MCF 10A (cell line): ENCODE measurements at regions not wholly inside any gene's neighbourhood (a gene's known extent, or its start where the extent isn't known, plus 50 kb on each side); places are given as distances from the start of the nearest gene placed in this dataset.

ENCODE experiments used
- BruUV-seq: library from RNA; stranded (reverse); fragments of 400-500 nt; replicated peaks from 2 replicates; lab custom pipeline; 2021; lab: Mats Ljungman, UMichigan
- CTCF ChIA-PET: fragments of 300-600 bp; sonication (Branson Sonifier 250); formaldehyde crosslinking; extraction: SDS; loops from one replicate; lab custom pipeline; 2021; ENCODE audit warnings: antibody characterized with exemption, inconsistent platforms; lab: Yijun Ruan, JAX
- POLR2A ChIA-PET: fragments of 300-600, 350-650 bp; sonication (Branson Sonifier 250); formaldehyde crosslinking; extraction: SDS; loops from one replicate; lab custom pipeline; 2020; ENCODE audit warnings: antibody characterized with exemption, inconsistent platforms; lab: Yijun Ruan, JAX
- DNase-seq: peaks from one replicate; pipeline ENCODE4 v3.0.0-alpha.2; 2018; ENCODE audit not compliant: unreplicated experiment
- H3K27ac Mint-ChIP-seq: one replicate; pipeline ENCODE4 v1.8.0; 2022; ENCODE audit warnings: mild to moderate bottlenecking, low read depth, mixed read lengths; ENCODE audit not compliant: unreplicated experiment
- H3K27me3 Mint-ChIP-seq: one replicate; pipeline ENCODE4 v1.8.0; 2022; ENCODE audit warnings: mixed read lengths; ENCODE audit not compliant: insufficient read depth, unreplicated experiment
- H3K36me3 Mint-ChIP-seq: one replicate; pipeline ENCODE4 v1.8.0; 2022; ENCODE audit warnings: mild to moderate bottlenecking, moderate library complexity, mixed read lengths; ENCODE audit not compliant: insufficient read depth, unreplicated experiment
- H3K4me1 Mint-ChIP-seq: one replicate; pipeline ENCODE4 v1.8.0; 2022; ENCODE audit warnings: mixed read lengths; ENCODE audit not compliant: insufficient read depth, unreplicated experiment
- H3K4me3 Mint-ChIP-seq: one replicate; pipeline ENCODE4 v1.8.0; 2022; ENCODE audit warnings: mild to moderate bottlenecking, moderate library complexity, mixed read lengths; ENCODE audit not compliant: unreplicated experiment
- H3K9me3 Mint-ChIP-seq: one replicate; pipeline ENCODE4 v1.8.0; 2022; ENCODE audit warnings: mixed read lengths; ENCODE audit not compliant: unreplicated experiment
- intact Hi-C: fragments of 100-400 bp; cut with micrococcal nuclease; formaldehyde crosslinking; loops from 2 replicates; pipeline ENCODE4 v1.14.1; 2022
- TF ChIP-seq, protein P1 (sequence below): fragments of 200-600 bp; IDR thresholded peaks from one replicate; pipeline ENCODE4 v1.8.0; 2022; ENCODE audit warnings: antibody characterized with exemption, mild to moderate bottlenecking; ENCODE audit not compliant: unreplicated experiment

DNA sequence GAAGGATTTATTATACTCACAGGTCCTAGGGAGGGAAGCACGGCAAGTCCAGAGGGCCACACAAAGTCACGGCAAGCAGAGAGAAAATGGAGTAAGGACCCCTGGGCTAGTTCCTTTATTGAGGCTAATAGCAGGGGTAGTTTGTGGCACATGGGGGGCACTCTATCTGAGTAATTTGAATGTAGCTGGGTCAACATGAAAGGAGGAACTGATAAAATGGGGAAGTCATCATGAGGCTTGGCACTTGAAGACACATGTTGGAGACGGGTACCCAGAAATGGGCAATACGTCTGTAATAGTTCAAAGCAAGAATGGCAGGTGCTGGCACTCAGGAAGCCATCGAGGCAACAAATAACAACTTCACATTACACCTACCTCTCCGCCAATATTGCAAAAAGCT, 1136.4 kb downstream of the MRPL39 start:
- no peak overlapping the region for H3K4me3 Mint-ChIP-seq
- no peaks in the 10 kb centered on the region for H3K27me3 Mint-ChIP-seq
- intact Hi-C loops, result no loop called here
- no peaks in the 10 kb centered on the region for H3K9me3 Mint-ChIP-seq
- no peak overlapping the region for H3K27ac Mint-ChIP-seq
- no peaks in the 10 kb centered on the region for H3K4me1 Mint-ChIP-seq
- no peak for DNase-seq
- H3K36me3 Mint-ChIP-seq, result no peaks in the 10 kb centered on the region
- POLR2A ChIA-PET, result no interaction called here
- BruUV-seq, result no TSS peak
- TF ChIP-seq, protein P1, sequence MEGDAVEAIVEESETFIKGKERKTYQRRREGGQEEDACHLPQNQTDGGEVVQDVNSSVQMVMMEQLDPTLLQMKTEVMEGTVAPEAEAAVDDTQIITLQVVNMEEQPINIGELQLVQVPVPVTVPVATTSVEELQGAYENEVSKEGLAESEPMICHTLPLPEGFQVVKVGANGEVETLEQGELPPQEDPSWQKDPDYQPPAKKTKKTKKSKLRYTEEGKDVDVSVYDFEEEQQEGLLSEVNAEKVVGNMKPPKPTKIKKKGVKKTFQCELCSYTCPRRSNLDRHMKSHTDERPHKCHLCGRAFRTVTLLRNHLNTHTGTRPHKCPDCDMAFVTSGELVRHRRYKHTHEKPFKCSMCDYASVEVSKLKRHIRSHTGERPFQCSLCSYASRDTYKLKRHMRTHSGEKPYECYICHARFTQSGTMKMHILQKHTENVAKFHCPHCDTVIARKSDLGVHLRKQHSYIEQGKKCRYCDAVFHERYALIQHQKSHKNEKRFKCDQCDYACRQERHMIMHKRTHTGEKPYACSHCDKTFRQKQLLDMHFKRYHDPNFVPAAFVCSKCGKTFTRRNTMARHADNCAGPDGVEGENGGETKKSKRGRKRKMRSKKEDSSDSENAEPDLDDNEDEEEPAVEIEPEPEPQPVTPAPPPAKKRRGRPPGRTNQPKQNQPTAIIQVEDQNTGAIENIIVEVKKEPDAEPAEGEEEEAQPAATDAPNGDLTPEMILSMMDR, result no peak
- CTCF ChIA-PET, result interaction anchor here (1.0 to 1.1 kb wide), 2 partner anchors 9 kb away, joined by 3 read pairs; no protein-coding TSS in a partner anchor

DNA sequence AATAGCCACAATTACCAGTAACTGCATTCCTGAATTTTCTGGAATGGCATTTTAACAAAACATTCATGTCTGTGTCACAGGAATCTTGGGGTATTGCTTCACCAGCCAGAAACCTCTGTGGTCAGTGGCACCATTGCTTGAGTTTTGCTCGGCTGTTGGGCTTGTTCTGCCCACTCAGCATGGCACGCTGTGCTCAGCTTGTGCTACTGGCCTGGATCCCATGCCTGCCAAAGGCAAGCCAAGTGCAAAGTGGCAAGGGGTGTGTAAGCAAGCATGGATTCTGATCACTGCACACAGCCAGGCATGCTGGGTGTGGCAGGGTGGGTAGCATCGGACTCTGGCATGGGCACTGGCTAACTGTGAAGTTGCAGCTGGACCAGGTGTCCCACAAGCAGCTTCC, 1150.9 kb downstream of the MRPL39 start:
- TF ChIP-seq, protein P1, result no peak
- Mint-ChIP-seq H3K4me3 (no peak overlapping the region), H3K27me3 (no peaks in the 10 kb centered on the region), H3K36me3 (no peaks in the 10 kb centered on the region), H3K27ac (no peak overlapping the region), H3K9me3 (no peaks in the 10 kb centered on the region), H3K4me1 (no peaks in the 10 kb centered on the region)
- no TSS peak for BruUV-seq
- intact Hi-C loops, result no loop called here
- ChIA-PET CTCF (no interaction called here), POLR2A (no interaction called here)
- DNase-seq, result peak; percentile 18

DNA sequence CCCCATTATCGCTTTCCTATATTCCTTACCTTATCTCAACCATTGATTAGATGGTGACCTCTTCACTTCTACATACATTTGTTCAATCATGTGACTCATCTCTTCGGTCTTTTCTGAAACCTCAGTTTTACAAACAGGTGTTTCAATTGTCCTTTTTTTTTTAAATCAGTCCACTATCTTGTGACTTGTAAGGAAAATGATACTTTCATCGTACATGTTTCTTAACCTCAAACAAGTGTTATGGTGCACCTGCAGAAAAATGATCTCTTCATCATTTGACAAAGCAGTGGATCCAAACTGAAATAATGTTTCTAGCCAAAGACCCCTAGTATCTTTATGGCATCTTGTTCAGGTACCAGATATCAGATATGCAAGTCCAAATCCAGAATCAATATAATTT, 1157.2 kb downstream of the MRPL39 start:
- ChIA-PET POLR2A (no interaction called here), CTCF (no interaction called here)
- Mint-ChIP-seq H3K4me3 (no peak overlapping the region), H3K9me3 (no peaks in the 10 kb centered on the region), H3K27me3 (no peaks in the 10 kb centered on the region), H3K27ac (no peak overlapping the region), H3K36me3 (no peaks in the 10 kb centered on the region), H3K4me1 (no peaks in the 10 kb centered on the region)
- TF ChIP-seq, protein P1, result no peak
- no peak for DNase-seq
- no TSS peak for BruUV-seq
- intact Hi-C loops, result no loop called here

DNA sequence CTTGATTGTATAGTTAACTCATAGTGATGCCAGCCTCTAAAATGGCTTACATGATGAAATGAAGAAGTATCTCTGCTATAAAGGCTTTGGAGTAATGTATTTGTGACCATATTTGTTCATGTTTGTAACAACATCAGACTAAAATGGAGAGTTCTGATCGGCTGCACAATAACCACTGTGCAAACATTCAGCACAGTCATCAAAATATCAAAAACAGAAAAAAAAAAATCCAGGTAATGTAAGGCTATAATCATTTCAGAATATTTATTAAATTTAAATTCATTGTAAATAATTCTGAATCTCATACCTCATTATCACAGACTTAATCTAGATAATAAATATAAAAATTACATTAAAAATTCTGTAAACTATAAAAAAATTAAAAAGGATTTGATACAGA, 1161.8 kb downstream of the MRPL39 start:
- intact Hi-C loops, result no loop called here
- Mint-ChIP-seq H3K4me3 (no peak overlapping the region), H3K4me1 (no peaks in the 10 kb centered on the region), H3K36me3 (no peaks in the 10 kb centered on the region), H3K9me3 (peaks cover 7% of the 10 kb centered on the region), H3K27me3 (no peaks in the 10 kb centered on the region), H3K27ac (no peak overlapping the region)
- ChIA-PET CTCF (no interaction called here), POLR2A (no interaction called here)
- no TSS peak for BruUV-seq
- TF ChIP-seq, protein P1, result no peak
- DNase-seq, result no peak
